ENCODE measurements at regions not wholly inside any gene's neighbourhood (a gene's known extent, or its start where the extent isn't known, plus 50 kb on each side); places are given as distances from the start of the nearest gene placed in this dataset.
"Not testable (repeated sequence)": the region's sequence is repeated elsewhere in the genome, so short reads cannot be mapped to it uniquely, and the experiment has no call there.

- DNase-seq (ENCODE audit: low read depth in 2 of 2): no peak
These were observed 237.2 kb downstream of the TOX3 start for GRCh38 chr16:52309446-52310416.

DNA sequence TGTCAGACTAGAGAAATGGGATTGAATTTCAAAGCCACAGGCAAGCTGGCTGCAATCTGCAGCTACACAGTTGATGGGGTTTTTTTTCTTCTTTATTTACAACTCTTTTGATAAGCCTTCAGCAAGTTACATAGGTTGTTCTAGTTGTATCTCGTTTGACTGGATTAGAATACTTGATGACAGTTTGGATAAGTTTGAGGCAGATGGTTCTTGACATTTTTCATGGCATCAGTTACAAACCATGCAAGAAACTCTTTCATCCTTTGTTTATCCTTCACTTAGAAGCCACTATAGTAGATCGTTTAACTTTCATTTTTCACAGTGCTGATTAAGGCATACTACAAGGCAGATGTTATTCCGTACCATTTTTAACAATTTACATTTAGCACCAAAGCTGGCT, 238.9 kb downstream of the TOX3 start:
- DNase-seq (ENCODE audit: low read depth in 2 of 2): no peak

- DNase-seq (ENCODE audit: low read depth in 2 of 2): no peak
These were observed 245.9 kb downstream of the TOX3 start for GRCh38 chr16:52301026-52301425.

GRCh38 chr16:52298769-52299168, 248.2 kb downstream of the TOX3 start:
- no peak for DNase-seq (ENCODE audit: low read depth in 2 of 2)

DNA sequence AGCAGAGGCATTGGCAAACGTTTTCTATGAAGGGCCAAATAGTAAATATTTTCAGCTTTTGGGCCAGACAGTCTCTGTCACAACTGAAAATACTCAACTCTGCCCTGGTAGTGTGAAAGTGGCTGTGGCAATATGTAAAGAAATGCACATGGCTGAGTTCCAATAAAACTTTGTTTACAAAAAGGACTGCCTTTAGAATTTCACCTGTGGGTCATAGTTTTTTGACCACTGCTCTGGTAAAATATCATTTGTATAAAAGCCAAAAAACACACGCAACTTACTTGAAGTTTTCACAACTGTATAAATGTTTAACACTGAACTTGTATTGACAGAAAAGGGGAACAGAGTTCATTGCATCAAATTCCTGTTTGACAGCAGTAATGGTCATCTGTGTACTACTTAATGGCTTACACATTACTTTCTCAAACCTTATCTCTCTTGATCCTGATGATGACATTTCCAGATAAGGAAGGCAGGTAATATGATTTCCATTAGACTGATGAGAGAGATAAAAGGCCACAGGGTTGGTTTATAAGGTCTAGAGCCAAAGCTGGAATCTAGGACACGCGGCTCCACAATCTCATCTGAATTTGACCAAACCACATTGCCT, 250.1 kb downstream of the TOX3 start:
- DNase-seq (ENCODE audit: low read depth in 2 of 2): not testable (repeated sequence)

- DNase-seq (ENCODE audit: low read depth in 2 of 2): no peak
These were observed 250.9 kb downstream of the TOX3 start for GRCh38 chr16:52296076-52296475.

GRCh38 chr16:52294660-52295059, 252.3 kb downstream of the TOX3 start:
- no peak for DNase-seq (ENCODE audit: low read depth in 2 of 2)

- no peak for DNase-seq (ENCODE audit: low read depth in 2 of 2)
These were observed 253.7 kb downstream of the TOX3 start for GRCh38 chr16:52293204-52293603.

DNA sequence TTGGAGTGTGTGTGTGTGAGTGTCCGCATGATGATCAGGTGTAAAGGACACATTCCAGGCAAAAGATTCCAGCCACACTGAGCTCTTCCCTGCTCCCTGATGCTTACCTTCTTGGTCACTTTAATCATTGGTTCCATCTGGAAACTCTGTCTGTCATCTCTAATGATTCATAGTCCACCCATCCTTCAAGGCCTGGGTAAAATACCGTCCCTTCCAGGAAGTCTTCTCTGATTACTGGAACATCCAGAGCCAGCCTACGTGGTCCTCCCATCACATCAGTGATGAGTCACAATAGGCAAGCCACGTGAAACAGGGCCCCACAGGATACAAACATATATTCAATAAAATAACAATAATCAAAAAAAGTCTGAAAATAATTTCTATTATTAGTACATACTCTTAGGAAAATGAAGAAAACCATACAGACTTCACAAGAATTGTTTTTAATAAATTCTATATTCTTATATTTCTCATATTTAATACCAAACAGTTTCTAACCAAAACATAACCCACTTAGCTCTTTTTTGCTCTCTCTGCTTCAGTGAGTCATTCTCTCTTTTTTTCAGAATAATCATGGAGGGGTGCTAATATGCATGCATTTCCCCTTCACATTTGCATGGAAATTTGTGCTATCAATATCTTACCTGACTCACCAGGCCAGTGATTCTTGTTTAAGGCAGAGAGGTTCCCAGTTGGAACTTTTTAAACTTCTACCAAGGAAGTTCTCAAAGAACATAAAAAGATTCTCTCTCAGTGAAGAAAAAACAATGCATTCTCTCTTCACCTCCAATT, 263.2 kb downstream of the TOX3 start:
- DNase-seq (ENCODE audit: low read depth in 2 of 2): no peak

DNA sequence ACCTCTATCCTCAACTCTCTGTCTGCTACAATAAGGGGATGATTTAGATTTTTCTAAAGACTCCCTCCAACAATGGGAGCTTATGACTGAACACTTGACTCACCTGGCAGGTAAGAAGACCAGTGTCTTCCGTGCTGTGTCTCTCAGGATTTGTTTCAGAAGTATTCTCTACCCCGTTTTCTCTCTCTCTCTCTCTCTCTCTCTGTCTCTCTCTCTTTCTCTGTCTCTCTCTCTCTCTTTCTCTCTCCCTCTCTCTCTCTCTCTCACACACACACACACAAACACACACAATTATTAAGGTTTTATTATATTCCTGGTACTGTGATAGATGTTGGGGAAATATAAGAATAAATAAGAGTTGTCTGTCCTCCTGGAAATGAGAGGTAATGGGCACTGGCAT, 263.9 kb downstream of the TOX3 start:
- DNase-seq (ENCODE audit: low read depth in 2 of 2): no peak

GRCh38 chr16:52280086-52280485, 266.9 kb downstream of the TOX3 start:
- DNase-seq (ENCODE audit: low read depth in 2 of 2): no peak

DNA sequence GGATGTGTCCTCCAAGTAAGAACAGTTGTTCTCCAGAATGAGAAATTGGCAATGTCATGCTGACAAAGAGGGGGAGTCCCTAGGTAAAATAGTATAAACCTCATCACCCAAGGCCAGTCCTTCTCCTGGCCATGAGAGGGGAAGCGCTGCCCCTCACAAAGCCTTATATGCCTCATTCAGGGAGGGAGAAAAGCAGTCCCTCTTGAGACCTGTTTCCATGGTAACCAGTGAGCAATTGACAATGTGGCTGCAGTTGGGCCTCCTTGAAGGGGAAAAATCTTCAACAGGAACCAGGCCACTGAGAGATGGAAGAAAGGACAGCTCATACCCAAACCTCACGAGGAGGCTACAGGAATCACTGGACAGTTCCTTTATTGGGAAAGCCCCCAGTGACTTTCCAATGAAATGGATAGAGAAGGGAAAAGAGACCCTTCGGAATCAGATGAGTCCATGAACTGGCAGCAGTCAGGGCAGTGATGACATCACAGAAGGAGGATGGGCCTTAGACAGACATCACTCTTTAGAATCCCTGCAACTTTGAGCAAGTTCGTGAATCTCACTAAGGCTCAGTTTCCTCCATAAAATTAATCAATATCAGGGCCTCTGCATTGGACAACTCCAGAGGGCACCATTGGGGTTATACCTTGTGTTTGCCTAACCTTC, 275.7 kb downstream of the TOX3 start:
- no peak for DNase-seq (ENCODE audit: low read depth in 2 of 2)

DNA sequence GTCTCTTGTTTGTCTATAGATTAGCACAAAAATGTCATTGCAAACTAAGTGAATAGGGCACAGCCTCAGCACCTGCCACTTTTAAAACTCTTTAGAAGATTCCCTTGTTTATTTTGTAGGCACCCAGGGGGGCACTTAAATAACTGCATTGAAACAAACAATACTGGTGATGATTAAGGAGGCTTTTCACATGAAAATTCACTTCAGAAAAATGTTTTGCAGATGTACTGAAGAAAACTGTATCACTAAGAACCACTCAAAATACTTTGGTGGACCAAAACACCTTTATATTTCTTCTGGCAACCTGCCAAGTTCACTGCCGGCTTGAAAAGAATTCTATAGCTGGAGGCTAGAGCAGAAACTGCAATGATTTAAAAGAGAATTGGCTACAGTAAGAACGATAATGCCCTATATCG, 281.5 kb downstream of the TOX3 start:
- no peak for DNase-seq (ENCODE audit: low read depth in 2 of 2)

DNA sequence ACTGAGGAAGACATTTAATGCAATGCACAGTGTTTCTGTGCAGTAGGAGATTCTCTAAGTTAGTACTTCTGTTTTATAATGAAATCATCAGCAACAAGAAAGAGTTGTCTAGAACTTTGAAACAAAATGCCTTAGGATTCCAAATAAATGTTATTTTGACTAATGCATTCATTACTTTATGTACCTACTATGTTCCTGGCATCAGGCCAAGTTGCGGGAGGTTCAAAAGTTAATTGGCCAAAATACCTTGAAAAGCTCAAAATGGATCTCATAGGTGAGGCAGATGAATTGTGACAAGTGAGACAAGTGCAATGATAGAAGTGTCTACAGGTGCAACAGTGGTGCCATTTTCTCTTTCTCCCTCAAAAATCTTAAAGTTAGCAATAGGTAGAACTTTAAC, 289.4 kb downstream of the TOX3 start:
- DNase-seq (ENCODE audit: low read depth in 2 of 2): no peak

DNA sequence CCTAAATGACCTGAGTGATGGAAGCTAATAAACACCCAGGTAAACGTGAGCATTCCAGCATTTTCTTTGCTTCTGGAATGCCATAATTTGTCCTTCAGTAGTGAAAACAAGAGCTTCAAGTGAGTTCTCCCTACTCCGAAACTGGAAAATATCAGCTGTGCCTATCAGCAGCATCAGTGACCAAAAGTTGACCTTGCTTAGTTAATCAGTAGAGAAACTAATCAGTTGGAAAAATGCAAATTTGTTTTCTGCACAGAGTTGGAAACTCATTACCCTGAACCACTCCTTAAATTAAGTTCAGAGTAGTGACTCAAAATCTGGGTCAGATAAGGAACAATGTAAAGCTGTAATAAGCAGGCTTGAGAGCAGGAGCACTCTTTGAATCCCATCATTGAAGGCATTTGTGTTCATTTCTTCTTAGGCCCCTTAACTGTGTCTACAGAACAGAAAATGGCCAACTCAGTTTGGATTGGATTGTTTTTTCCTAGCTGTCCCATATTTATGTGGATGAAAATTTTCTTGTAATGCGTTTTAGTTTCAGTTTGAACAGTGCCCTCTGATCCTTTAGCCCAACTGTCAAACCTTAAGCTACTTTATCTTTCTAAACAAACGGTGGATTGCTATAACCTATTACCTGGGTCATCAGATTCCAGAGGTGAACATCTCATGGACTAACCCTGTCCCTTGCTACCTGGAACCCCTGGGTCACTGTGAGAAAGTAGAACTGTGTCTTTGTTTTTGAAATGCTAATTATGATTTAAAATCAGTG, 290.4 kb downstream of the TOX3 start:
- DNase-seq (ENCODE audit: low read depth in 2 of 2): no peak

DNA sequence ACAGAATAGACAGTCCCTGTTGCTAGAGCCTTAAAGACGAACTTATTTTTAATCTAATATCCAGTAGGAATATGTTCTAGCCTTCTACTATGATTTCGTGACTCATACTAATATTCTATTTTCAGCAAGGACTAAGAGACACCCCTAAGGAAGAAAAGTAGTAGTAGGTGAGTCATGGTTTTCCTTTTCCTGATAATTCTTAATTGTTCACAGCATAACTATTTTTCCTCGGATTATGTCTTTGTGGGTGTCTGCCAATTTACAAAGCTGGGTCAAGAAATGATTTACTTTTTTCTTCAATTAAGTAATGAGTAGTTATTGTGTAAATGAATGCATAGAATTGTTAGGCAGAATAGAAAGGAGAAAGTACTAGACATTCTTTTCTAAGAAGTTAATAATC, 292.2 kb downstream of the TOX3 start:
- DNase-seq (ENCODE audit: low read depth in 2 of 2): peak; percentile 6 to 7

GRCh38 chr16:52252680-52253079, 294.3 kb downstream of the TOX3 start:
- no peak for DNase-seq (ENCODE audit: low read depth in 2 of 2)

- no peak for DNase-seq (ENCODE audit: low read depth in 2 of 2)
These were observed 295.4 kb downstream of the TOX3 start for GRCh38 chr16:52251495-52251894.

DNA sequence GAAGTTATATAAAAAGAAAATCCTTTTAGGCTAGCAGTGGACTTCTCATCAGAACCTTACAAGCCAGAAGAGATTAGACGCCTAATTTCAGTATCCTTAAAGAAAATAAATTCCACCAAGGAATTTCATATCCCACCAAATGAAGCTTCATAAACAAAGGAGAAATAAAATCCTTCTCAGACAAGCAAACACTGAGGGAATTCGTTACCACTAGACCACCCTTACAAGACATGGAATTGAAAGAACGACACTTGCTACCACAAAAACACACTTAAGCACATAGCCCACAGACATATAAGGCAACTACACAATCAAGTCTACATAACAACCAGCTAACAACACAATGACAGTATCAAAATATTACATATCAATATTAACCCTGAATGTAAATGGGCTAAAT, 299.2 kb downstream of the TOX3 start:
- DNase-seq (ENCODE audit: low read depth in 2 of 2): no peak

DNA sequence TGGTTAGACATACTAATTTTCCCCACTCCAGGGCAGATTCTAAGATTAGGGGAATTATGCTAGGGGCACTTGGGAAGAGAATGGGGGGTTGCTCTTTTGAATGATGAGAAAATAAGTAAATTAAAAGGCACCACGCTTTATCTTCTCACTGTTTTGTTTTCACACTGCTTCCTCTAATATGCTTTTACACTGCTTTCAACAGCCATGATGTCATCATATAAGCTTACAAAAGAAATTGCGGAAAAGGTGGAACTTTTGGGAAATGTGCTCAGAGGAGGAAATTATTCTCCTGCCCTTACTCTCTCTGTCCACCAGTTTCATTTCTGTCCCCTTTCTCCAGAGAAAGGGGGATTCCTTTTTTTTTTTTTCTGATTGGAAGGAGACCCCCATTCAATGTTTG, 308.2 kb downstream of the TOX3 start:
- DNase-seq (ENCODE audit: low read depth in 2 of 2): no peak

- no peak for DNase-seq (ENCODE audit: low read depth in 2 of 2)
These were observed 309.1 kb downstream of the TOX3 start for GRCh38 chr16:52237823-52238222.
